ENCODE measurements at regions not wholly inside any gene's neighbourhood (a gene's known extent, or its start where the extent isn't known, plus 50 kb on each side); places are given as distances from the start of the nearest gene placed in this dataset.

- DNase-seq (ENCODE audit: insufficient read length, low spot score) (no peak), FAIRE-seq (no peak)
- TF ChIP-seq POLR2A (IDR thresholded peaks at IDR 0.05; ENCODE audit: low read depth, low read length) (no peak), TAF1 (IDR thresholded peaks at IDR 0.05; ENCODE audit: low read depth, low read length) (no peak), SPI1 (IDR thresholded peaks at IDR 0.05; ENCODE audit: low read depth, low read length) (no peak), POU2F2 (IDR thresholded peaks at IDR 0.05; ENCODE audit: low read depth, low read length) (no peak), PAX5 (IDR thresholded peaks at IDR 0.05; ENCODE audit: insufficient read depth, low read length, severe bottlenecking) (no peak), POLR2AphosphoS5 (IDR thresholded peaks at IDR 0.05; ENCODE audit: low read depth, low read length) (no peak)
Observed at GRCh38 chr1:216847397-216848036, 124.3 kb upstream of the ESRRG start.

- no peak for TF ChIP-seq PAX5 (IDR thresholded peaks at IDR 0.05; ENCODE audit: insufficient read depth, low read length, severe bottlenecking)
- TF ChIP-seq POLR2AphosphoS5 (IDR thresholded peaks at IDR 0.05; ENCODE audit: low read depth, low read length): no peak
- no peak for TF ChIP-seq POLR2A (IDR thresholded peaks at IDR 0.05; ENCODE audit: low read depth, low read length)
- no peak for FAIRE-seq
- no peak for DNase-seq (ENCODE audit: insufficient read length, low spot score)
Observed at GRCh38 chr1:216846339-216846738, 123.1 kb upstream of the ESRRG start.

- no peak for DNase-seq (ENCODE audit: insufficient read length, low spot score)
- no peak for TF ChIP-seq PAX5 (IDR thresholded peaks at IDR 0.05; ENCODE audit: insufficient read depth, low read length, severe bottlenecking)
- TF ChIP-seq SPI1 (IDR thresholded peaks at IDR 0.05; ENCODE audit: low read depth, low read length): no peak
- TF ChIP-seq POU2F2 (IDR thresholded peaks at IDR 0.05; ENCODE audit: low read depth, low read length): no peak
- no peak for TF ChIP-seq POLR2AphosphoS5 (IDR thresholded peaks at IDR 0.05; ENCODE audit: low read depth, low read length)
- no peak for TF ChIP-seq POLR2A (IDR thresholded peaks at IDR 0.05; ENCODE audit: low read depth, low read length)
- no peak for TF ChIP-seq TAF1 (IDR thresholded peaks at IDR 0.05; ENCODE audit: low read depth, low read length)
- FAIRE-seq: no peak
Observed at GRCh38 chr1:216843409-216843808, 120.2 kb upstream of the ESRRG start.

- DNase-seq (ENCODE audit: insufficient read length, low spot score) (no peak), FAIRE-seq (no peak)
- no peak for TF ChIP-seq PAX5 (IDR thresholded peaks at IDR 0.05; ENCODE audit: insufficient read depth, low read length, severe bottlenecking)
- no peak for TF ChIP-seq TAF1 (IDR thresholded peaks at IDR 0.05; ENCODE audit: low read depth, low read length)
- no peak for TF ChIP-seq POLR2AphosphoS5 (IDR thresholded peaks at IDR 0.05; ENCODE audit: low read depth, low read length)
- TF ChIP-seq SPI1 (IDR thresholded peaks at IDR 0.05; ENCODE audit: low read depth, low read length): no peak
- TF ChIP-seq POLR2A (IDR thresholded peaks at IDR 0.05; ENCODE audit: low read depth, low read length): no peak
- no peak for TF ChIP-seq POU2F2 (IDR thresholded peaks at IDR 0.05; ENCODE audit: low read depth, low read length)
Observed at GRCh38 chr1:216841165-216841564, 117.9 kb upstream of the ESRRG start.

- no peak for FAIRE-seq
- TF ChIP-seq POU2F2 (IDR thresholded peaks at IDR 0.05; ENCODE audit: low read depth, low read length) (no peak), POLR2AphosphoS5 (IDR thresholded peaks at IDR 0.05; ENCODE audit: low read depth, low read length) (no peak), PAX5 (IDR thresholded peaks at IDR 0.05; ENCODE audit: insufficient read depth, low read length, severe bottlenecking) (no peak), TAF1 (IDR thresholded peaks at IDR 0.05; ENCODE audit: low read depth, low read length) (no peak), SPI1 (IDR thresholded peaks at IDR 0.05; ENCODE audit: low read depth, low read length) (no peak), POLR2A (IDR thresholded peaks at IDR 0.05; ENCODE audit: low read depth, low read length) (no peak)
- DNase-seq (ENCODE audit: insufficient read length, low spot score): no peak
Observed at GRCh38 chr1:216836316-216836715, 113.1 kb upstream of the ESRRG start.

- DNase-seq (ENCODE audit: insufficient read length, low spot score) (no peak), FAIRE-seq (no peak)
- TF ChIP-seq POLR2A (IDR thresholded peaks at IDR 0.05; ENCODE audit: low read depth, low read length) (no peak), PAX5 (IDR thresholded peaks at IDR 0.05; ENCODE audit: insufficient read depth, low read length, severe bottlenecking) (no peak), POLR2AphosphoS5 (IDR thresholded peaks at IDR 0.05; ENCODE audit: low read depth, low read length) (no peak), SPI1 (IDR thresholded peaks at IDR 0.05; ENCODE audit: low read depth, low read length) (no peak), TAF1 (IDR thresholded peaks at IDR 0.05; ENCODE audit: low read depth, low read length) (no peak), POU2F2 (IDR thresholded peaks at IDR 0.05; ENCODE audit: low read depth, low read length) (no peak)
Observed at GRCh38 chr1:216833509-216833908, 110.3 kb upstream of the ESRRG start.

GRCh38 chr1:216832192-216832591 is 109.0 kb upstream of the ESRRG start:
- TF ChIP-seq POLR2AphosphoS5 (IDR thresholded peaks at IDR 0.05; ENCODE audit: low read depth, low read length) (no peak), POLR2A (IDR thresholded peaks at IDR 0.05; ENCODE audit: low read depth, low read length) (no peak), PAX5 (IDR thresholded peaks at IDR 0.05; ENCODE audit: insufficient read depth, low read length, severe bottlenecking) (no peak), SPI1 (IDR thresholded peaks at IDR 0.05; ENCODE audit: low read depth, low read length) (no peak), TAF1 (IDR thresholded peaks at IDR 0.05; ENCODE audit: low read depth, low read length) (no peak), POU2F2 (IDR thresholded peaks at IDR 0.05; ENCODE audit: low read depth, low read length) (no peak)
- DNase-seq (ENCODE audit: insufficient read length, low spot score) (no peak), FAIRE-seq (no peak)

GRCh38 chr1:216830424-216831210 is 107.4 kb upstream of the ESRRG start:
- no peak for TF ChIP-seq POLR2A (IDR thresholded peaks at IDR 0.05; ENCODE audit: low read depth, low read length)
- TF ChIP-seq POLR2AphosphoS5 (IDR thresholded peaks at IDR 0.05; ENCODE audit: low read depth, low read length): no peak
- no peak for TF ChIP-seq TAF1 (IDR thresholded peaks at IDR 0.05; ENCODE audit: low read depth, low read length)
- TF ChIP-seq PAX5 (IDR thresholded peaks at IDR 0.05; ENCODE audit: insufficient read depth, low read length, severe bottlenecking): no peak
- FAIRE-seq: no peak

GRCh38 chr1:216827251-216827650 is 104.0 kb upstream of the ESRRG start:
- no peak for FAIRE-seq
- no peak for DNase-seq (ENCODE audit: insufficient read length, low spot score)
- TF ChIP-seq POLR2AphosphoS5 (IDR thresholded peaks at IDR 0.05; ENCODE audit: low read depth, low read length): no peak
- no peak for TF ChIP-seq PAX5 (IDR thresholded peaks at IDR 0.05; ENCODE audit: insufficient read depth, low read length, severe bottlenecking)
- no peak for TF ChIP-seq SPI1 (IDR thresholded peaks at IDR 0.05; ENCODE audit: low read depth, low read length)
- TF ChIP-seq TAF1 (IDR thresholded peaks at IDR 0.05; ENCODE audit: low read depth, low read length): no peak
- no peak for TF ChIP-seq POLR2A (IDR thresholded peaks at IDR 0.05; ENCODE audit: low read depth, low read length)
- no peak for TF ChIP-seq POU2F2 (IDR thresholded peaks at IDR 0.05; ENCODE audit: low read depth, low read length)

More at GRCh38 chr1:216830424-216831210, 107.4 kb upstream of the ESRRG start:
- no peak for DNase-seq (ENCODE audit: insufficient read length, low spot score)

All from GM12891 (cell line).